ENCODE measurements at regions not wholly inside any gene's neighbourhood (a gene's known extent, or its start where the extent isn't known, plus 50 kb on each side); places are given as distances from the start of the nearest gene placed in this dataset.

- Histone ChIP-seq H3K36me3 (ENCODE audit: control insufficient read depth in 4 of 4, insufficient read depth in 3 of 4, low read depth in 1 of 4, low read length in 3 of 4) (no peaks in the 10 kb centered on the region), H3K4me3 (ENCODE audit: low read depth in 1 of 3, low read length in 3 of 3) (no peak overlapping the region), H3K4me1 (ENCODE audit: control insufficient read depth in 4 of 4, insufficient read depth in 4 of 4, low read length in 3 of 4) (no peaks in the 10 kb centered on the region), H3K9me3 (ENCODE audit: control insufficient read depth in 4 of 4, low read length in 3 of 4) (no peaks in the 10 kb centered on the region), H3K9ac (ENCODE audit: low read depth in 1 of 2, low read length in 2 of 2) (no peak overlapping the region), H3K27ac (ENCODE audit: low read depth in 1 of 2, low read length in 2 of 2) (no peak overlapping the region), H3K27me3 (ENCODE audit: control insufficient read depth in 4 of 4, insufficient read depth in 4 of 4, low read length in 3 of 4) (no peaks in the 10 kb centered on the region)
- DNase-seq (ENCODE audit: low spot score), result no peak
- TF ChIP-seq GABPA (IDR thresholded peaks at IDR 0.05 in 1 of 2, conservative IDR thresholded peaks at IDR 0.05 in 1 of 2) (no peak), ATF3 (IDR thresholded peaks at IDR 0.05) (no peak), FOXA1 (IDR thresholded peaks at IDR 0.05) (no peak), CTCF (IDR thresholded peaks at IDR 0.05; ENCODE audit: low read depth, low read length, missing input control) (no peak), REST (IDR thresholded peaks at IDR 0.05) (no peak), JUND (IDR thresholded peaks at IDR 0.05) (no peak), NR2F2 (IDR thresholded peaks at IDR 0.05) (no peak), SP1 (IDR thresholded peaks at IDR 0.05) (no peak), RXRA (IDR thresholded peaks at IDR 0.05) (no peak), HNF4A (conservative IDR thresholded peaks at IDR 0.05) (no peak), YY1 (IDR thresholded peaks at IDR 0.05) (no peak), HNF4G (IDR thresholded peaks at IDR 0.05) (no peak), RAD21 (IDR thresholded peaks at IDR 0.05) (no peak), ZBTB33 (IDR thresholded peaks at IDR 0.05) (no peak), TAF1 (conservative IDR thresholded peaks at IDR 0.05) (no peak), FOXA2 (IDR thresholded peaks at IDR 0.05) (no peak)
- 59% methylated on average over 1 of the region's 1 CpG for WGBS
Observed at GRCh38 chr6:93964926-93965325, 545.6 kb upstream of the EPHA7 start.

GRCh38 chr6:93964321-93964720 is 545.0 kb upstream of the EPHA7 start:
- H3K4me3 ChIP-seq (ENCODE audit: low read depth in 1 of 3, low read length in 3 of 3), result no peak overlapping the region
- no peaks in the 10 kb centered on the region for H3K4me1 ChIP-seq (ENCODE audit: control insufficient read depth in 4 of 4, insufficient read depth in 4 of 4, low read length in 3 of 4)
- DNase-seq (ENCODE audit: low spot score), result no peak
- TF ChIP-seq HNF4A (conservative IDR thresholded peaks at IDR 0.05), result no peak
- no peak for TF ChIP-seq YY1 (IDR thresholded peaks at IDR 0.05)
- no peak for TF ChIP-seq SP1 (IDR thresholded peaks at IDR 0.05)
- TF ChIP-seq ATF3 (IDR thresholded peaks at IDR 0.05), result no peak
- no peak for TF ChIP-seq RXRA (IDR thresholded peaks at IDR 0.05)
- no peak for TF ChIP-seq HNF4G (IDR thresholded peaks at IDR 0.05)
- TF ChIP-seq GABPA (IDR thresholded peaks at IDR 0.05 in 1 of 2, conservative IDR thresholded peaks at IDR 0.05 in 1 of 2), result no peak
- TF ChIP-seq ZBTB33 (IDR thresholded peaks at IDR 0.05), result no peak
- no peak for TF ChIP-seq EGR1 (IDR thresholded peaks at IDR 0.05; ENCODE audit: low read depth in 2 of 2)
- H3K27ac ChIP-seq (ENCODE audit: low read depth in 1 of 2, low read length in 2 of 2), result no peak overlapping the region
- H3K36me3 ChIP-seq (ENCODE audit: control insufficient read depth in 4 of 4, insufficient read depth in 3 of 4, low read depth in 1 of 4, low read length in 3 of 4), result no peaks in the 10 kb centered on the region
- H3K9me3 ChIP-seq (ENCODE audit: control insufficient read depth in 4 of 4, low read length in 3 of 4), result no peaks in the 10 kb centered on the region
- no peak overlapping the region for H3K9ac ChIP-seq (ENCODE audit: low read depth in 1 of 2, low read length in 2 of 2)
- H3K27me3 ChIP-seq (ENCODE audit: control insufficient read depth in 4 of 4, insufficient read depth in 4 of 4, low read length in 3 of 4), result no peaks in the 10 kb centered on the region
- 28% methylated on average over 1 of the region's 1 CpG for WGBS
